BJ (cell line): ENCODE measurements at regions not wholly inside any gene's neighbourhood (a gene's known extent, or its start where the extent isn't known, plus 50 kb on each side); places are given as distances from the start of the nearest gene placed in this dataset.

ENCODE experiments used
- CTCF ChIA-PET: fragments of 350-600 bp; formaldehyde crosslinking; extraction: SDS; loops from one replicate; lab custom pipeline; 2021; ENCODE audit warnings: antibody characterized with exemption, inconsistent platforms; lab: Yijun Ruan, JAX
- POLR2A ChIA-PET: fragments of 300-600 bp; sonication (Branson Sonifier 250); formaldehyde crosslinking; extraction: SDS; loops from one replicate; lab custom pipeline; 2021; ENCODE audit warnings: antibody characterized with exemption; lab: Charles Lee
- DNase-seq: peaks from one replicate; pipeline ENCODE4 v3.0.0-alpha.2; 2011; ENCODE audit warnings: low read depth
- H3K27me3 ChIP-seq: 2 replicates; pipeline ENCODE4 v1.6.0; 2011; ENCODE audit warnings: low read length; ENCODE audit not compliant: control insufficient read depth, insufficient read depth
- H3K36me3 ChIP-seq: 2 replicates; pipeline ENCODE4 v1.5.1; 2011; ENCODE audit warnings: low read length; ENCODE audit not compliant: control insufficient read depth, insufficient read depth
- H3K4me3 ChIP-seq: 2 replicates; pipeline ENCODE4 v1.5.1; 2011; ENCODE audit warnings: low read depth, mild to moderate bottlenecking, control low read depth, low read length
- TF ChIP-seq, protein P1 (sequence below): IDR thresholded peaks from 2 replicates; pipeline ENCODE4 v1.5.1; 2011; ENCODE audit warnings: low read depth, mild to moderate bottlenecking, control low read depth, inconsistent platforms, low read length, moderate library complexity; ENCODE audit not compliant: insufficient read depth

- TF ChIP-seq, protein P1, sequence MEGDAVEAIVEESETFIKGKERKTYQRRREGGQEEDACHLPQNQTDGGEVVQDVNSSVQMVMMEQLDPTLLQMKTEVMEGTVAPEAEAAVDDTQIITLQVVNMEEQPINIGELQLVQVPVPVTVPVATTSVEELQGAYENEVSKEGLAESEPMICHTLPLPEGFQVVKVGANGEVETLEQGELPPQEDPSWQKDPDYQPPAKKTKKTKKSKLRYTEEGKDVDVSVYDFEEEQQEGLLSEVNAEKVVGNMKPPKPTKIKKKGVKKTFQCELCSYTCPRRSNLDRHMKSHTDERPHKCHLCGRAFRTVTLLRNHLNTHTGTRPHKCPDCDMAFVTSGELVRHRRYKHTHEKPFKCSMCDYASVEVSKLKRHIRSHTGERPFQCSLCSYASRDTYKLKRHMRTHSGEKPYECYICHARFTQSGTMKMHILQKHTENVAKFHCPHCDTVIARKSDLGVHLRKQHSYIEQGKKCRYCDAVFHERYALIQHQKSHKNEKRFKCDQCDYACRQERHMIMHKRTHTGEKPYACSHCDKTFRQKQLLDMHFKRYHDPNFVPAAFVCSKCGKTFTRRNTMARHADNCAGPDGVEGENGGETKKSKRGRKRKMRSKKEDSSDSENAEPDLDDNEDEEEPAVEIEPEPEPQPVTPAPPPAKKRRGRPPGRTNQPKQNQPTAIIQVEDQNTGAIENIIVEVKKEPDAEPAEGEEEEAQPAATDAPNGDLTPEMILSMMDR: no peak
- ChIA-PET CTCF (no interaction called here), POLR2A (no interaction called here)
- no peak for DNase-seq
- Histone ChIP-seq H3K36me3 (no peaks in the 10 kb centered on the region), H3K27me3 (no peaks in the 10 kb centered on the region), H3K4me3 (no peak overlapping the region)
Measured at GRCh38 chrY:9018401-9018800, 318.9 kb upstream of the TSPY4 start.

- Histone ChIP-seq H3K36me3 (no peaks in the 10 kb centered on the region), H3K27me3 (no peaks in the 10 kb centered on the region), H3K4me3 (no peak overlapping the region)
- ChIA-PET POLR2A (no interaction called here), CTCF (no interaction called here)
- TF ChIP-seq, protein P1: no peak
- no peak for DNase-seq
Measured at GRCh38 chrY:9027729-9028375, 309.4 kb upstream of the TSPY4 start.

- Histone ChIP-seq H3K36me3 (no peaks in the 10 kb centered on the region), H3K4me3 (no peak overlapping the region), H3K27me3 (no peaks in the 10 kb centered on the region)
- TF ChIP-seq, protein P1: no peak
- no peak for DNase-seq
- POLR2A ChIA-PET: no interaction called here
- CTCF ChIA-PET: no interaction called here
Measured at GRCh38 chrY:9029929-9030328, 307.3 kb upstream of the TSPY4 start.

GRCh38 chrY:9034217-9034616 lies 303.0 kb upstream of the TSPY4 start:
- ChIA-PET POLR2A (no interaction called here), CTCF (no interaction called here)
- no peak for DNase-seq
- Histone ChIP-seq H3K36me3 (no peaks in the 10 kb centered on the region), H3K4me3 (no peak overlapping the region), H3K27me3 (no peaks in the 10 kb centered on the region)
- TF ChIP-seq, protein P1: no peak

GRCh38 chrY:9035246-9035645 lies 302.0 kb upstream of the TSPY4 start:
- ChIA-PET POLR2A (no interaction called here), CTCF (no interaction called here)
- no peaks in the 10 kb centered on the region for H3K36me3 ChIP-seq
- no peak for DNase-seq
- TF ChIP-seq, protein P1: no peak
- no peaks in the 10 kb centered on the region for H3K27me3 ChIP-seq
- no peak overlapping the region for H3K4me3 ChIP-seq
